ENCODE measurements at regions not wholly inside any gene's neighbourhood (a gene's known extent, or its start where the extent isn't known, plus 50 kb on each side); places are given as distances from the start of the nearest gene placed in this dataset.
"Not testable (repeated sequence)": the region's sequence is repeated elsewhere in the genome, so short reads cannot be mapped to it uniquely, and the experiment has no call there.

DNA sequence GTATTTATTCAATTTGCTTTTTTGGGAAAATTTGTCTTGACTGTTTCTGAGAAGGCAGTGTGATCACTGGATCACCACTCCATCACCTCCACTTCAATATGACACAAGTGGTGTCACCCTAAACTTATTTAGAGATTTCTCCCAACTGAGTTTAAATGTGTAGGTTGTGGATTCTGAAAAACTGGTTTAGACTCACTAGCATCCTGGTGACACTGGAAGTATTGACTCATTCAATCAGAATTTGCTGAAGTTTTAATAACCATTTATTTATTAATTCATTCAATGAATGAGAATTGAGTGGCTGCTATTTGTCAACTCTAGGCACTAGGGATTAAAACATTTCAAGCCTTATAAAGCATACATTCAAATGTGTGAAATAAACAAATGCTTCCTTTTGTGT is 819.1 kb upstream of the EPHA5 start:
- in situ Hi-C loops (cut with MboI; ENCODE audit: low pct_ligation_motif_present in 1 of 4, low pct_unique_long_range_greater_than_20kb in 1 of 4, low sequenced_read_pairs in 3 of 4) (no loop called here), intact Hi-C loops (cut with DNase I; ENCODE audit: low total_unique reads) (no loop called here)
- H3K36me3 ChIP-seq = no peaks in the 10 kb centered on the region
- H3K4me3 ChIP-seq = no peak overlapping the region
- no peaks in the 10 kb centered on the region for H3K27me3 ChIP-seq
- no peak for DNase-seq
- H3K27ac ChIP-seq = no peak overlapping the region
- TF ChIP-seq POLR2A (IDR thresholded peaks at IDR 0.05) = no peak
- no peaks in the 10 kb centered on the region for H3K4me1 ChIP-seq
- H3K9me3 ChIP-seq = no peaks in the 10 kb centered on the region

DNA sequence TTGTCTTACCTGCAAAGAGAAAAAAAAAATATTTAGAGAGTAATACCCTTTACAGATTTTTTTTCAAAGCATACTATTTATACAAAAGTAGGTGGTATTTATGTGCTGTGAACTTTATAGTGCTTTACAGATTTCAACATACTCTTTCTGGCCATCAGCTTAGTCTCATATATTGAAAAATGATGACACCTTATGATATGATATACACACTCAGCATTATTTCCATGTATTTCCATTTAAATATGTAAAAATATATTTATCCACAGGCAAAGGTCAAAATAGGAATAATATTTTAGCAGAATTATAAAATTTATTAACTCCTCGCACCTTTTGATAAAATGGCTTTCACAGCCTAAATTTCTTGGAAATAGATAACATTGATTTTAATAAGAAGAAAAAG is 815.8 kb upstream of the EPHA5 start:
- H3K36me3 ChIP-seq = no peaks in the 10 kb centered on the region
- no peak for DNase-seq
- H3K4me1 ChIP-seq = no peaks in the 10 kb centered on the region
- WGBS, 2 donors (ENCODE audit: low coverage in 1 of 2) = 83 to 87% methylated on average over 1 of the region's 1 CpG
- TF ChIP-seq, protein P1, sequence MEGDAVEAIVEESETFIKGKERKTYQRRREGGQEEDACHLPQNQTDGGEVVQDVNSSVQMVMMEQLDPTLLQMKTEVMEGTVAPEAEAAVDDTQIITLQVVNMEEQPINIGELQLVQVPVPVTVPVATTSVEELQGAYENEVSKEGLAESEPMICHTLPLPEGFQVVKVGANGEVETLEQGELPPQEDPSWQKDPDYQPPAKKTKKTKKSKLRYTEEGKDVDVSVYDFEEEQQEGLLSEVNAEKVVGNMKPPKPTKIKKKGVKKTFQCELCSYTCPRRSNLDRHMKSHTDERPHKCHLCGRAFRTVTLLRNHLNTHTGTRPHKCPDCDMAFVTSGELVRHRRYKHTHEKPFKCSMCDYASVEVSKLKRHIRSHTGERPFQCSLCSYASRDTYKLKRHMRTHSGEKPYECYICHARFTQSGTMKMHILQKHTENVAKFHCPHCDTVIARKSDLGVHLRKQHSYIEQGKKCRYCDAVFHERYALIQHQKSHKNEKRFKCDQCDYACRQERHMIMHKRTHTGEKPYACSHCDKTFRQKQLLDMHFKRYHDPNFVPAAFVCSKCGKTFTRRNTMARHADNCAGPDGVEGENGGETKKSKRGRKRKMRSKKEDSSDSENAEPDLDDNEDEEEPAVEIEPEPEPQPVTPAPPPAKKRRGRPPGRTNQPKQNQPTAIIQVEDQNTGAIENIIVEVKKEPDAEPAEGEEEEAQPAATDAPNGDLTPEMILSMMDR (IDR thresholded peaks at IDR 0.05) = no peak
- TF ChIP-seq POLR2AphosphoS5 (IDR thresholded peaks at IDR 0.05) (no peak), POLR2A (IDR thresholded peaks at IDR 0.05) (no peak), EP300 (IDR thresholded peaks at IDR 0.05; ENCODE audit: low read depth) (no peak)
- in situ Hi-C loops (cut with MboI; ENCODE audit: low pct_ligation_motif_present in 1 of 4, low pct_unique_long_range_greater_than_20kb in 1 of 4, low sequenced_read_pairs in 3 of 4) = no loop called here
- H3K9me3 ChIP-seq = no peaks in the 10 kb centered on the region
- no peak overlapping the region for H3K4me3 ChIP-seq
- H3K27me3 ChIP-seq = no peaks in the 10 kb centered on the region
- intact Hi-C loops (cut with DNase I; ENCODE audit: low total_unique reads) = no loop called here
- no peak overlapping the region for H3K27ac ChIP-seq

DNA sequence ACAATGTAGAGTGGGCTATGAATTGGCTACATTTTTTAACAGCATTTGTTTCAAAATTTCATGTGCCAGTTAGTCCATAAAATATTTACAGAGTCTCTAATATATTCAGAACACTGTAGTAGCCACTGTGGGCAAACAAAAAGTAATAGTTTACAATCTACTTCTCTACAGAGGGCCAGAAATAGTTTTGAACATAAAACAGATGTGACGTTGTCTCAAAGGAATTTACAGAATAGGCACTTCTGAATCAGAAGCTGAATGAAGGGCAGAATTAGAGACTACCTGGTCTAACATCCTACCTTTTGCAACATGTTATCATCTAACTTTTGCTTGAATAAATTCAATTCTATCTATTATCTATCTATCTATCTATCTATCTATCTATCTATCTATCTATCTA is 811.9 kb upstream of the EPHA5 start:
- H3K4me3 ChIP-seq = no peak overlapping the region
- H3K27me3 ChIP-seq = no peaks in the 10 kb centered on the region
- no peaks in the 10 kb centered on the region for H3K36me3 ChIP-seq
- no peaks in the 10 kb centered on the region for H3K9me3 ChIP-seq
- no peaks in the 10 kb centered on the region for H3K4me1 ChIP-seq
- H3K27ac ChIP-seq = no peak overlapping the region
- TF ChIP-seq POLR2A (IDR thresholded peaks at IDR 0.05) (no peak), POLR2AphosphoS5 (IDR thresholded peaks at IDR 0.05) (no peak)
- in situ Hi-C loops (cut with MboI; ENCODE audit: low pct_ligation_motif_present in 1 of 4, low pct_unique_long_range_greater_than_20kb in 1 of 4, low sequenced_read_pairs in 3 of 4) (no loop called here), intact Hi-C loops (cut with DNase I; ENCODE audit: low total_unique reads) (no loop called here)
- DNase-seq = no peak
- WGBS, 2 donors (ENCODE audit: low coverage in 1 of 2) = 62 to 63% methylated on average over 1 of the region's 1 CpG

DNA sequence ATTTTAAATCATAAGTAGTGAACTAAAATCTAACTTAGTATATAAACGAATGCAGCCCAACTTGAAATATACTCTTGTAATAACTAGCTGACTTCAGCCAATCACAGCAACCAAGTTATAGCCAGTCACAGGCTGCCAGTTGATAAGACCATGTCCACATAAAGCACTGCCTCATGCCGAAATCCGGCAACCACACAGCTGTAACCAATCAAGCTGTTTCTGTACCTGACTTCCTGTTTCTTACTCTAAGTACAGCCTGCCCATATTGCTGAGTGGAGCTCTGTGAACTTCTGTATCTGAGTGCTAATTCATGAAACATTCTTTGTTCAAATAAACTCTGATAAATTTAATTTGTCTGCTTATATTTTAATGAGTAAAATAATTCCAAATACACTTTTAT is 805.3 kb upstream of the EPHA5 start:
- WGBS, 2 donors (ENCODE audit: low coverage in 1 of 2) = 49 to 78% methylated on average over 3 of the region's 3 CpGs
- Histone ChIP-seq H3K9me3 (peaks cover 0 to 5% of the 10 kb centered on the region in 2 donors), H3K27ac (no peak overlapping the region), H3K27me3 (no peaks in the 10 kb centered on the region), H3K4me3 (no peak overlapping the region), H3K4me1 (no peaks in the 10 kb centered on the region), H3K36me3 (no peaks in the 10 kb centered on the region)
- intact Hi-C loops (cut with DNase I; ENCODE audit: low total_unique reads) (no loop called here), in situ Hi-C loops (cut with MboI; ENCODE audit: low pct_ligation_motif_present in 1 of 4, low pct_unique_long_range_greater_than_20kb in 1 of 4, low sequenced_read_pairs in 3 of 4) (no loop called here)
- DNase-seq = no peak
- TF ChIP-seq POLR2AphosphoS5 (IDR thresholded peaks at IDR 0.05) = no peak
- no peak for TF ChIP-seq EP300 (IDR thresholded peaks at IDR 0.05; ENCODE audit: low read depth)
- no peak for TF ChIP-seq POLR2A (IDR thresholded peaks at IDR 0.05)
- TF ChIP-seq, protein P1 (IDR thresholded peaks at IDR 0.05) = no peak

DNA sequence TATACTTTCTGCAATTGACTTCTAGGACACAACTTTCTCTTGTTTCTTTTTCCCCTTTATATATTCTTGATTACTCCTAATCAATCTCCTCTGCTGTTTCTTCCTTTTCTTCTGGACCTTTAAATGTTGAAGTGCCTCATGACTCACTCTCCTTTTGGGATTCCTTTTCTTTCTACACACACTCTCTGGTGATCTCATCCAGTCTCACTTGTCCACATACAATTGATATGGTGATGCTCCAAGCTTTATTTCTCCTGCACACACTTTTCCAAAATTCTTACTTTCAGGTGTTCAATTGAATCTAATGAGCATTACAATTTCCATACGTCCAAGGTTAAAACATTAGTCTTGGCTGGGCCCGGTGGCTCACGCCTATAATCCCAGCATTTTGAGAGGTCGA is 794.8 kb upstream of the EPHA5 start:
- in situ Hi-C loops (cut with MboI; ENCODE audit: low pct_ligation_motif_present in 1 of 4, low pct_unique_long_range_greater_than_20kb in 1 of 4, low sequenced_read_pairs in 3 of 4) = no loop called here
- H3K36me3 ChIP-seq = no peaks in the 10 kb centered on the region
- H3K4me1 ChIP-seq = no peaks in the 10 kb centered on the region
- no peaks in the 10 kb centered on the region for H3K9me3 ChIP-seq
- WGBS, 2 donors (ENCODE audit: low coverage in 1 of 2) = 74 to 80% methylated on average over 4 of the region's 4 CpGs
- H3K27ac ChIP-seq = no peak overlapping the region
- no peak for DNase-seq
- no peaks in the 10 kb centered on the region for H3K27me3 ChIP-seq
- intact Hi-C loops (cut with DNase I; ENCODE audit: low total_unique reads) = no loop called here
- TF ChIP-seq POLR2AphosphoS5 (IDR thresholded peaks at IDR 0.05) (no peak), EP300 (IDR thresholded peaks at IDR 0.05; ENCODE audit: low read depth) (no peak), POLR2A (IDR thresholded peaks at IDR 0.05) (no peak)
- TF ChIP-seq, protein P1 (IDR thresholded peaks at IDR 0.05) = no peak
- no peak overlapping the region for H3K4me3 ChIP-seq

DNA sequence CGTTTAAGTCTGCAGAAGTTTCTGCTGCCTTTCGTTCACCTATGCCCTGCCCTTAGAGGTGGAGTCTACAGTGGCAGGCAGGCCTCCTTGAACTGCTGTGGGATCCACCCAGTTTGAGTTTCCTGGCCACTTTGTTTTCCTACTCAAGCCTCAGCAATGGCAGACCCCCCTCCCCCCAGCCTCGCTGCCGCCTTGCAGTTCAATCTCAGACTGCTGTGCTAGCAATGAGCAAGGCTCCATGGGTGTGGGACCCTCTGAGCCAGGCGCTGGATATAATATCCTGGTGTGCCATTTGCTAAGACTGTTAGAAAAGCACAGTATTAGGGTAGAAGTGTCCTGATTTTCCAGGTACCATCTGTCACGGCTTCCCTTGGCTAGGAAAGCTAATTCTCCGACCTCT is 792.6 kb upstream of the EPHA5 start:
- in situ Hi-C loops (cut with MboI; ENCODE audit: low pct_ligation_motif_present in 1 of 4, low pct_unique_long_range_greater_than_20kb in 1 of 4, low sequenced_read_pairs in 3 of 4); DNase-seq; H3K4me3 ChIP-seq; intact Hi-C loops (cut with DNase I; ENCODE audit: low total_unique reads); H3K4me1 ChIP-seq; H3K36me3 ChIP-seq; H3K9me3 ChIP-seq; H3K27ac ChIP-seq; H3K27me3 ChIP-seq: not testable (repeated sequence)
- 85% methylated on average over 7 of the region's 7 CpGs; no CpG with 5 or more reads in 1 of the 2 donors for WGBS, 2 donors (ENCODE audit: low coverage in 1 of 2)
